IMR-90 (cell line): ENCODE measurements at regions not wholly inside any gene's neighbourhood (a gene's known extent, or its start where the extent isn't known, plus 50 kb on each side); places are given as distances from the start of the nearest gene placed in this dataset.

Experiments
- ATAC-seq: fragments of 200-7000 bp; cut with Tn5 transposase; 2 replicates; pipeline ENCODE4 v1.9.1; 2020; ENCODE audit warnings: low read depth, mild to moderate bottlenecking, moderate library complexity
- BruUV-seq: library from RNA; stranded (reverse); fragments of 400-500 nt; replicated peaks from 2 replicates; lab custom pipeline; 2021; lab: Mats Ljungman, UMichigan
- CTCF ChIA-PET: fragments of 300-600 bp; formaldehyde crosslinking; extraction: SDS; loops from one replicate; lab custom pipeline; 2021; ENCODE audit warnings: antibody characterized with exemption; lab: Yijun Ruan, JAX
- POLR2A ChIA-PET: fragments of 300-600 bp; sonication (Branson Sonifier 250); formaldehyde crosslinking; loops from one replicate; lab custom pipeline; 2022; ENCODE audit warnings: antibody characterized with exemption; ENCODE audit not compliant: unreplicated experiment; lab: Charles Lee
- DNase-seq: peaks from one replicate; pipeline ENCODE4 v3.0.0; 2013
- H2AFZ ChIP-seq: replicated peaks from 2 replicates; pipeline ENCODE3; 2013; ENCODE audit warnings: low read length, mild to moderate bottlenecking; ENCODE audit not compliant: poor library complexity
- H2AK5ac ChIP-seq: 2 replicates; pipeline ENCODE4 v1.6.1; 2013; ENCODE audit warnings: low read depth, low read length, inconsistent platforms
- H2AK9ac ChIP-seq: replicated peaks from 2 replicates; pipeline ENCODE3; 2013; ENCODE audit warnings: mild to moderate bottlenecking, low read depth, low read length, moderate library complexity; ENCODE audit not compliant: poor library complexity
- H2BK120ac ChIP-seq: 2 replicates; pipeline ENCODE4 v1.6.1; 2013; ENCODE audit warnings: low read depth, low read length, inconsistent platforms
- H2BK15ac ChIP-seq: 3 replicates; pipeline ENCODE4 v1.6.1; 2013; ENCODE audit warnings: low read depth, low read length, inconsistent platforms
- H2BK20ac ChIP-seq: 2 replicates; pipeline ENCODE4 v1.6.1; 2013; ENCODE audit warnings: low read depth, mild to moderate bottlenecking, inconsistent platforms, low read length, moderate library complexity
- H2BK5ac ChIP-seq: 2 replicates; pipeline ENCODE4 v1.6.1; 2013; ENCODE audit warnings: mild to moderate bottlenecking, low read depth, low read length, inconsistent platforms; ENCODE audit not compliant: poor library complexity, severe bottlenecking
- H3K14ac ChIP-seq: replicated peaks from 2 replicates; pipeline ENCODE4 v1.6.1; 2013; ENCODE audit warnings: low read depth, low read length, inconsistent platforms
- H3K18ac ChIP-seq: 2 replicates; pipeline ENCODE4 v1.6.1; 2013; ENCODE audit warnings: low read depth, low read length, control low read depth
- H3K23ac ChIP-seq: 2 replicates; pipeline ENCODE4 v1.6.1; 2013; ENCODE audit warnings: low read depth, low read length, inconsistent platforms
- H3K27ac ChIP-seq: 2 replicates; pipeline ENCODE4 v1.5.1; 2013; ENCODE audit warnings: mild to moderate bottlenecking, control low read depth, low read length; ENCODE audit not compliant: insufficient read depth
- H3K27me3 ChIP-seq: 2 replicates; pipeline ENCODE4 v1.6.1; 2013; ENCODE audit warnings: low read length; ENCODE audit not compliant: control insufficient read depth, insufficient read depth
- H3K36me3 ChIP-seq: 2 replicates; pipeline ENCODE4 v1.6.1; 2013; ENCODE audit warnings: low read length, mixed read lengths; ENCODE audit not compliant: control insufficient read depth, insufficient read depth
- H3K4ac ChIP-seq: 2 replicates; pipeline ENCODE4 v1.6.1; 2013; ENCODE audit warnings: low read depth, low read length, inconsistent platforms
- H3K4me1 ChIP-seq: 2 replicates; pipeline ENCODE4 v1.6.1; 2013; ENCODE audit warnings: low read length, mixed read lengths; ENCODE audit not compliant: control insufficient read depth, insufficient read depth
- H3K4me2 ChIP-seq: 2 replicates; pipeline ENCODE4 v1.6.1; 2013; ENCODE audit warnings: low read depth, mild to moderate bottlenecking, control low read depth, low read length, moderate library complexity
- H3K4me3 ChIP-seq: 2 replicates; pipeline ENCODE4 v1.5.1; 2013; ENCODE audit warnings: low read depth, mild to moderate bottlenecking, control low read depth, low read length, moderate library complexity; ENCODE audit not compliant: insufficient read depth
- H3K56ac ChIP-seq: 2 replicates; pipeline ENCODE4 v1.6.1; 2013; ENCODE audit warnings: low read length, inconsistent platforms; ENCODE audit not compliant: insufficient read depth; ENCODE audit errors: extremely low read depth
- H3K79me1 ChIP-seq, 2 experiments: 2 replicates each; pipeline ENCODE4 v1.6.1; 2013; ENCODE audit warnings: low read length in 2 of 2, inconsistent platforms in 1 of 2, low read depth in 1 of 2
- H3K9ac ChIP-seq: 2 replicates; pipeline ENCODE4 v1.6.1; 2013; ENCODE audit warnings: low read depth, low read length, control low read depth
- H3K9me1 ChIP-seq: 2 replicates; pipeline ENCODE4 v1.6.1; 2013; ENCODE audit warnings: low read length, inconsistent platforms; ENCODE audit not compliant: insufficient read depth
- H3K9me3 ChIP-seq: 2 replicates; pipeline ENCODE4 v1.6.1; 2013; ENCODE audit warnings: low read length; ENCODE audit not compliant: control insufficient read depth, insufficient read depth
- H4K20me1 ChIP-seq: 2 replicates; pipeline ENCODE4 v1.6.1; 2013; ENCODE audit warnings: low read length, inconsistent platforms; ENCODE audit not compliant: insufficient read depth
- H4K5ac ChIP-seq: 2 replicates; pipeline ENCODE4 v1.6.1; 2013; ENCODE audit warnings: mild to moderate bottlenecking, low read depth, low read length, control low read depth
- H4K8ac ChIP-seq, 2 experiments: 2 replicates each; pipeline ENCODE4 v1.6.1; 2013; ENCODE audit warnings: low read depth in 2 of 2, low read length in 2 of 2, control low read depth in 1 of 2, inconsistent platforms in 1 of 2
- H4K91ac ChIP-seq: 2 replicates; pipeline ENCODE4 v1.6.1; 2013; ENCODE audit warnings: low read depth, low read length, inconsistent platforms; ENCODE audit not compliant: insufficient read depth
- CEBPB ChIP-seq: IDR thresholded peaks from 2 replicates; pipeline ENCODE4 v1.6.1; 2012; ENCODE audit warnings: low read depth, low read length, improper control_type of control experiment
- CTCF ChIP-seq: conservative IDR thresholded peaks from 2 replicates; pipeline ENCODE4 v1.5.1; 2012; ENCODE audit warnings: mild to moderate bottlenecking, low read depth, low read length, improper control_type of control experiment
- RAD21 ChIP-seq: IDR thresholded peaks from 2 replicates; pipeline ENCODE4 v1.6.1; 2012; ENCODE audit warnings: low read length, improper control_type of control experiment
- dilution Hi-C: fragments of 300-500 bp; cut with HindIII; formaldehyde crosslinking; loops from one replicate; pipeline ENCODE4 v1.14.3; 2018; ENCODE audit warnings: low sequenced_read_pairs; ENCODE audit not compliant: unreplicated experiment
- in situ Hi-C: fragments of 300-500 bp; cut with MboI; formaldehyde crosslinking; loops from 3 replicates; pipeline ENCODE4 v1.14.3; 2019; ENCODE audit warnings: low sequenced_read_pairs, inconsistent platforms, mixed read lengths
- intact Hi-C: fragments of 100-400 bp; cut with micrococcal nuclease; formaldehyde crosslinking; loops from 2 replicates; pipeline ENCODE4 v1.10.0; 2022
- TF ChIP-seq, protein P1 (sequence below): fragments of 150-350 bp; IDR thresholded peaks from 2 replicates; pipeline ENCODE4 v1.6.1; 2016; ENCODE audit warnings: low read depth, mild to moderate bottlenecking, low read length, moderate library complexity, borderline replicate concordance

DNA sequence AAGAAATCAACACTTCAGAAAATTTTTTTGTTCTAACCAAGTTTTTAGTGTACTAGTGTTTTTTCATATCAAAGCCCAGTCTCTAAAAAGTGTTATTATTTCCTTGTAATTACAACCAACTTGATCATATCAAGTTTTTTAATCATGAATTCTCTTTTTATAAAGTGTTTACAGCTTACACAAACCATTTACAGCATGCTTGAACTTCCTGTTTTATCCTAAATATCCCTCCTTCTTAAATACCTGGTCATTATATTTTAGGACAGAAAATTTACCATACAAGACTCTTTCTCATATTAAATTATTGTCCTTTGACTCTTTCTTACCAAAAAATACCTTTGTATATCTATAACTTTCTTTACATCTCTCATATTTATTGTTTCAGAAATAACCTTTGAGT, 89.4 kb upstream of the NPY2R start:
- in situ Hi-C loops: no loop called here
- no peaks in the 10 kb centered on the region for H3K79me1 ChIP-seq
- no peak overlapping the region for H2BK20ac ChIP-seq
- no peaks in the 10 kb centered on the region for H3K4me1 ChIP-seq
- POLR2A ChIA-PET: no interaction called here
- no peaks in the 10 kb centered on the region for H4K20me1 ChIP-seq
- H2AK9ac ChIP-seq: no peak overlapping the region
- TF ChIP-seq CTCF (no peak), RAD21 (no peak), CEBPB (no peak)
- TF ChIP-seq, protein P1, sequence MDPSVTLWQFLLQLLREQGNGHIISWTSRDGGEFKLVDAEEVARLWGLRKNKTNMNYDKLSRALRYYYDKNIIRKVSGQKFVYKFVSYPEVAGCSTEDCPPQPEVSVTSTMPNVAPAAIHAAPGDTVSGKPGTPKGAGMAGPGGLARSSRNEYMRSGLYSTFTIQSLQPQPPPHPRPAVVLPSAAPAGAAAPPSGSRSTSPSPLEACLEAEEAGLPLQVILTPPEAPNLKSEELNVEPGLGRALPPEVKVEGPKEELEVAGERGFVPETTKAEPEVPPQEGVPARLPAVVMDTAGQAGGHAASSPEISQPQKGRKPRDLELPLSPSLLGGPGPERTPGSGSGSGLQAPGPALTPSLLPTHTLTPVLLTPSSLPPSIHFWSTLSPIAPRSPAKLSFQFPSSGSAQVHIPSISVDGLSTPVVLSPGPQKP: no peak
- H3K18ac ChIP-seq: no peak overlapping the region
- no peak overlapping the region for H4K5ac ChIP-seq
- no peak overlapping the region for H2BK15ac ChIP-seq
- no peak overlapping the region for H2AK5ac ChIP-seq
- no peak overlapping the region for H3K14ac ChIP-seq
- BruUV-seq: no TSS peak
- H4K91ac ChIP-seq: no peak overlapping the region
- H3K36me3 ChIP-seq: no peaks in the 10 kb centered on the region
- no peak overlapping the region for H3K4me3 ChIP-seq
- H3K9ac ChIP-seq: no peak overlapping the region
- intact Hi-C loops: no loop called here
- no peak overlapping the region for H3K23ac ChIP-seq
- DNase-seq: no peak
- ATAC-seq: no peak
- no peak overlapping the region for H2BK5ac ChIP-seq
- H3K9me1 ChIP-seq: no peaks in the 10 kb centered on the region
- CTCF ChIA-PET: interaction anchor here (0.6 kb wide), 1 partner anchor 14 kb away, joined by 4 read pairs; no protein-coding TSS in a partner anchor
- no peak overlapping the region for H4K8ac ChIP-seq
- H3K56ac ChIP-seq: no peak overlapping the region
- no peak overlapping the region for H3K27ac ChIP-seq
- no peaks in the 10 kb centered on the region for H3K9me3 ChIP-seq
- no peak overlapping the region for H2AFZ ChIP-seq
- no peak overlapping the region for H3K4me2 ChIP-seq
- no peak overlapping the region for H3K4ac ChIP-seq
- dilution Hi-C loops: no loop called here
- H3K27me3 ChIP-seq: no peaks in the 10 kb centered on the region
- H2BK120ac ChIP-seq: no peak overlapping the region
